ENCODE measurements at regions not wholly inside any gene's neighbourhood (a gene's known extent, or its start where the extent isn't known, plus 50 kb on each side); places are given as distances from the start of the nearest gene placed in this dataset.

- no peak overlapping the region for H3K27ac ChIP-seq (ENCODE audit: low read depth, low read length)
- no peaks in the 10 kb centered on the region for H3K27me3 ChIP-seq (ENCODE audit: insufficient read depth, low read length)
- H3K4me1 ChIP-seq (ENCODE audit: control insufficient read depth, insufficient read depth, low read length, unreplicated experiment): peaks cover 6% of the 10 kb centered on the region
- no peaks in the 10 kb centered on the region; the same call in 1 of the 2 replicates for H3K36me3 ChIP-seq (ENCODE audit: insufficient read depth, low read length)
- H2AFZ ChIP-seq (ENCODE audit: low read length, unreplicated experiment): peak overlapping the region; percentile 89
- H3K79me2 ChIP-seq (ENCODE audit: control insufficient read depth, insufficient read depth, low read length, unreplicated experiment): no peaks in the 10 kb centered on the region
- H3K4me3 ChIP-seq (ENCODE audit: low read depth, low read length): peak overlapping the region; percentile 78
These were observed 270.5 kb upstream of the SORL1-AS1 start for GRCh38 chr11:121723246-121723741.

- Histone ChIP-seq H3K27me3 (ENCODE audit: insufficient read depth, low read length) (no peaks in the 10 kb centered on the region), H3K27ac (ENCODE audit: low read depth, low read length) (no peak overlapping the region), H2AFZ (ENCODE audit: low read length, unreplicated experiment) (peak overlapping the region; percentile 89), H3K4me3 (ENCODE audit: low read depth, low read length) (peak overlapping the region; percentile 78), H3K79me2 (ENCODE audit: control insufficient read depth, insufficient read depth, low read length, unreplicated experiment) (no peaks in the 10 kb centered on the region), H3K36me3 (ENCODE audit: insufficient read depth, low read length) (no peaks in the 10 kb centered on the region; the same call in 1 of the 2 replicates), H3K4me1 (ENCODE audit: control insufficient read depth, insufficient read depth, low read length, unreplicated experiment) (peaks cover 6% of the 10 kb centered on the region)
These were observed 269.9 kb upstream of the SORL1-AS1 start for GRCh38 chr11:121722431-121723245.

DNA sequence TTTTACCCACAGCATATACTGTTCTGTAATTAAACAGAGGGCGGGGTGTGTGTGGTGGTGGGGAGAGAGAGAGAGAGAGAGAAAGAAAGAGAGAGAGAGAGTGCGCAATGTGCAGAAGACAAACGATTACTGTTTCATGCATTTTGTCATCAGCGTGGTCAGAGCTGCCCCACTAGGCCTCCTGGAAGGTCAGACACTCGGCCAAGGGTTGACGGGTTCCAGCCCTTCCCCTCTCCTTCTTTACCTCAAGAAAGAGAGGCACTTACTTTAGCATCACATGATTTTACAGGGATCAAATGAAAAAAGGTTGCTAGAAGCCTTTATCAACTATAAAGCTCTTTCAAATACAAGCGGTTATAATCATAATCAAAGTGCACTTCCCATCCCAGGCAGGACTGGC, 269.2 kb upstream of the SORL1-AS1 start:
- peak overlapping the region; percentile 78 for H3K4me3 ChIP-seq (ENCODE audit: low read depth, low read length)
- peaks cover 6% of the 10 kb centered on the region for H3K4me1 ChIP-seq (ENCODE audit: control insufficient read depth, insufficient read depth, low read length, unreplicated experiment)
- no peaks in the 10 kb centered on the region for H3K79me2 ChIP-seq (ENCODE audit: control insufficient read depth, insufficient read depth, low read length, unreplicated experiment)
- H2AFZ ChIP-seq (ENCODE audit: low read length, unreplicated experiment): peak overlapping the region; percentile 89
- H3K27ac ChIP-seq (ENCODE audit: low read depth, low read length): no peak overlapping the region
- no peaks in the 10 kb centered on the region for H3K27me3 ChIP-seq (ENCODE audit: insufficient read depth, low read length)
- no peaks in the 10 kb centered on the region; the same call in 1 of the 2 replicates for H3K36me3 ChIP-seq (ENCODE audit: insufficient read depth, low read length)

DNA sequence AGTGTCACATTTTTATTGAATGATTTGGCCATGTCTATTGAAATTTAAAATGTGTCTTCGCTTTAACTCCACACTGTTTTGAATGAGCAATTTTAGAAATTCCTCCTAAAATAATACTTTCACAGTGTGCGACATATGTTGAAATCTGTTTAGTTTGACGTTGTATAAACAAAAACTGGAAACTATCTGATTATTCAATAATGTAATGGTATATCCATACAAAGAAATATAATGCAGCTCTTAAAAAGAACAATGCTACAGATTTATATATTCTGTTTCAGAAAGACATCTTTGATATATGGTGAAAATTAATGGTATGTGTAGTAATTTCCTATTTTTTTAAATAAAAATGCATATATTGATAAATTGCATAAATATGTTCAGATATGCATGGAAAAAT, 268.7 kb upstream of the SORL1-AS1 start:
- Histone ChIP-seq H3K36me3 (ENCODE audit: insufficient read depth, low read length) (no peaks in the 10 kb centered on the region; the same call in 1 of the 2 replicates), H3K4me1 (ENCODE audit: control insufficient read depth, insufficient read depth, low read length, unreplicated experiment) (peaks cover 6% of the 10 kb centered on the region), H3K27me3 (ENCODE audit: insufficient read depth, low read length) (no peaks in the 10 kb centered on the region), H3K4me3 (ENCODE audit: low read depth, low read length) (no peak overlapping the region), H3K27ac (ENCODE audit: low read depth, low read length) (no peak overlapping the region), H2AFZ (ENCODE audit: low read length, unreplicated experiment) (no peak overlapping the region), H3K79me2 (ENCODE audit: control insufficient read depth, insufficient read depth, low read length, unreplicated experiment) (no peaks in the 10 kb centered on the region)

DNA sequence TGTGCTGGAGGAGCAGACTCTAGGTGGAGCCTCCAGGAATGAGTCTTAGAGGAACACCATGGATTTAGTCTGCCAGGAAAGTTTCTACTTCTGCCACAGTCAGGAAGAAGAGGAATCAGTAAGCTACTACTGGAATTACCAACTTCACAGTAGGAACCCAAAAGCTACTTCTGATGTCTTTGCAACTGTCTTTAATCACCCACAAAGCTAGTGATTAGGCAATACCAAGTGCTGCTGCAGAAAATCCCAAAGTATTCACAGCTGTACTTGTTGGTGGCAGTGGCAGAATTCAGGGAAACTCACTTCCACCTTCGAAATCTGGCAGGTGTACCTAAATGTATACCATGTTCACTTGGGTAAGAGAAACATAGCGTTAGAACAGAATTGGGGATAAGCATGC, 264.5 kb upstream of the SORL1-AS1 start:
- Histone ChIP-seq H3K27ac (ENCODE audit: low read depth, low read length) (no peak overlapping the region), H3K79me2 (ENCODE audit: control insufficient read depth, insufficient read depth, low read length, unreplicated experiment) (no peaks in the 10 kb centered on the region), H3K36me3 (ENCODE audit: insufficient read depth, low read length) (no peaks in the 10 kb centered on the region; the same call in 1 of the 2 replicates), H3K27me3 (ENCODE audit: insufficient read depth, low read length) (no peaks in the 10 kb centered on the region), H3K4me3 (ENCODE audit: low read depth, low read length) (no peak overlapping the region), H2AFZ (ENCODE audit: low read length, unreplicated experiment) (no peak overlapping the region), H3K4me1 (ENCODE audit: control insufficient read depth, insufficient read depth, low read length, unreplicated experiment) (peaks cover 5% of the 10 kb centered on the region)

DNA sequence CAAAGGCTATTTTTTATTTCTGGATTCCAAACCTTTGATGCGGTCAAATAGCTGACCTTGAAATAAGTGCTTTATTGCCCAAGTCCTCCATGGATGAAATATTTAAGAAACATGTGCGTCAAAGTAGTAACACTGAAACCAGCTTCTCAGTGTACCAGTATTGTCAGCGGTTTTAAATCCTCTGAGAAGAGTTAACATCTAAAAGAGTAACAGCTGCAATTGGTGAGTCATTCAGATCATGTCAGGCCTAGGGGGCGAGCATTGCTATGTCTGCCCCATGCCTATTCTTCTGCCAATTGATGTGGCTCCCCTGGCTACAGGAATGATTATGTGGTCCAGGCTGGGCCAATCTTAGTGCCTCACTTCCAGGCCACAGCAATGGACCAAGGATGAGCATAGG, 263.3 kb upstream of the SORL1-AS1 start:
- Histone ChIP-seq H3K27me3 (ENCODE audit: insufficient read depth, low read length) (no peaks in the 10 kb centered on the region), H3K4me1 (ENCODE audit: control insufficient read depth, insufficient read depth, low read length, unreplicated experiment) (no peaks in the 10 kb centered on the region), H3K4me3 (ENCODE audit: low read depth, low read length) (no peak overlapping the region), H2AFZ (ENCODE audit: low read length, unreplicated experiment) (no peak overlapping the region), H3K79me2 (ENCODE audit: control insufficient read depth, insufficient read depth, low read length, unreplicated experiment) (no peaks in the 10 kb centered on the region), H3K36me3 (ENCODE audit: insufficient read depth, low read length) (no peaks in the 10 kb centered on the region), H3K27ac (ENCODE audit: low read depth, low read length) (no peak overlapping the region)

DNA sequence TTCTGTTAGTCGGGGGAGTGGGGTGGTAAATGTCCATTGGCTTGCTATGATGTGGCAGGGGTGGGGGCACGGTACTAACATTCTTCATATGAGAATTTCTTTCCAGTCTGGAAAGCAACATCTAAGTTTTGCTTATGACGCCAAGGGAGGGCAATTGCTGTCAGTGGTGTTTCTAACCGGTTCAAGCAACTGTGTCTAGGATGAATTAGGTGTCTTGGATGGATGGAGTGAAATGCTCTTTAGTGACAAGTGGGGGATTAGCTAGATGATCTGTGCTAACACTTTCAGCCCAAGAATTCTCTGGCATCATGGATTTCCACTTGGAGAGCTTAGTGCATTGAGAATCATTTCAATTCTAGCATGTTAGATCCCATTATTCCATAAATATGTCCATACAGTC, 262.6 kb upstream of the SORL1-AS1 start:
- H3K4me1 ChIP-seq (ENCODE audit: control insufficient read depth, insufficient read depth, low read length, unreplicated experiment): no peaks in the 10 kb centered on the region

GRCh38 chr11:121714351-121714750, 261.6 kb upstream of the SORL1-AS1 start:
- Histone ChIP-seq H2AFZ (ENCODE audit: low read length, unreplicated experiment) (no peak overlapping the region), H3K4me3 (ENCODE audit: low read depth, low read length) (no peak overlapping the region), H3K27ac (ENCODE audit: low read depth, low read length) (no peak overlapping the region), H3K27me3 (ENCODE audit: insufficient read depth, low read length) (no peaks in the 10 kb centered on the region), H3K4me1 (ENCODE audit: control insufficient read depth, insufficient read depth, low read length, unreplicated experiment) (no peaks in the 10 kb centered on the region), H3K79me2 (ENCODE audit: control insufficient read depth, insufficient read depth, low read length, unreplicated experiment) (no peaks in the 10 kb centered on the region), H3K36me3 (ENCODE audit: insufficient read depth, low read length) (no peaks in the 10 kb centered on the region)

More for the DNA sequence above, 262.6 kb upstream of the SORL1-AS1 start:
- no peak overlapping the region for H2AFZ ChIP-seq (ENCODE audit: low read length, unreplicated experiment)
- H3K4me3 ChIP-seq (ENCODE audit: low read depth, low read length): no peak overlapping the region
- no peaks in the 10 kb centered on the region for H3K36me3 ChIP-seq (ENCODE audit: insufficient read depth, low read length)
- no peaks in the 10 kb centered on the region for H3K79me2 ChIP-seq (ENCODE audit: control insufficient read depth, insufficient read depth, low read length, unreplicated experiment)
- H3K27ac ChIP-seq (ENCODE audit: low read depth, low read length): no peak overlapping the region
- no peaks in the 10 kb centered on the region for H3K27me3 ChIP-seq (ENCODE audit: insufficient read depth, low read length)

- H3K36me3 ChIP-seq (ENCODE audit: insufficient read depth, low read length): no peaks in the 10 kb centered on the region
- H2AFZ ChIP-seq (ENCODE audit: low read length, unreplicated experiment): no peak overlapping the region
- no peak overlapping the region for H3K27ac ChIP-seq (ENCODE audit: low read depth, low read length)
- H3K79me2 ChIP-seq (ENCODE audit: control insufficient read depth, insufficient read depth, low read length, unreplicated experiment): no peaks in the 10 kb centered on the region
- H3K4me3 ChIP-seq (ENCODE audit: low read depth, low read length): no peak overlapping the region
- H3K4me1 ChIP-seq (ENCODE audit: control insufficient read depth, insufficient read depth, low read length, unreplicated experiment): no peaks in the 10 kb centered on the region
- no peaks in the 10 kb centered on the region for H3K27me3 ChIP-seq (ENCODE audit: insufficient read depth, low read length)
These were observed 259.2 kb upstream of the SORL1-AS1 start for GRCh38 chr11:121711939-121712338.

DNA sequence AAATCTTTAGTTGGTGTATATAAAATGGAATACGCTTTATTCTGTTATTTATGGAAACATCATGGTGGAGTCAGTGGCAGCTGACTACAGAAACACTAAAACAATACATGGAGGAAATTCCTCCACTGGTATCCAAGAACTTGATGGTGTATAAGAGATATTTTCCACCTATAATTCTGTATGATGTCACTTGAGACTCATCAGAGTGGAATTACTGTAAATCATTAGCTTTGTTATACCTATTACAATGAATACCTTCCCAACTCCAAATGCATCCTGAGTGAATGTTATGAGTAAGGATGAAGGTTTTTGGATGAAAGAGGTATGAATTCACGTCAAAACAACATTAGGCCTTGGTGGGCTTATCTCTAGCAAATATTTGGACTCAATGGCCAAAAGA, 258.5 kb upstream of the SORL1-AS1 start:
- no peaks in the 10 kb centered on the region for H3K36me3 ChIP-seq (ENCODE audit: insufficient read depth, low read length)
- no peaks in the 10 kb centered on the region for H3K79me2 ChIP-seq (ENCODE audit: control insufficient read depth, insufficient read depth, low read length, unreplicated experiment)
- no peak overlapping the region for H2AFZ ChIP-seq (ENCODE audit: low read length, unreplicated experiment)
- no peaks in the 10 kb centered on the region for H3K4me1 ChIP-seq (ENCODE audit: control insufficient read depth, insufficient read depth, low read length, unreplicated experiment)
- H3K4me3 ChIP-seq (ENCODE audit: low read depth, low read length): no peak overlapping the region
- no peak overlapping the region for H3K27ac ChIP-seq (ENCODE audit: low read depth, low read length)
- H3K27me3 ChIP-seq (ENCODE audit: insufficient read depth, low read length): no peaks in the 10 kb centered on the region

DNA sequence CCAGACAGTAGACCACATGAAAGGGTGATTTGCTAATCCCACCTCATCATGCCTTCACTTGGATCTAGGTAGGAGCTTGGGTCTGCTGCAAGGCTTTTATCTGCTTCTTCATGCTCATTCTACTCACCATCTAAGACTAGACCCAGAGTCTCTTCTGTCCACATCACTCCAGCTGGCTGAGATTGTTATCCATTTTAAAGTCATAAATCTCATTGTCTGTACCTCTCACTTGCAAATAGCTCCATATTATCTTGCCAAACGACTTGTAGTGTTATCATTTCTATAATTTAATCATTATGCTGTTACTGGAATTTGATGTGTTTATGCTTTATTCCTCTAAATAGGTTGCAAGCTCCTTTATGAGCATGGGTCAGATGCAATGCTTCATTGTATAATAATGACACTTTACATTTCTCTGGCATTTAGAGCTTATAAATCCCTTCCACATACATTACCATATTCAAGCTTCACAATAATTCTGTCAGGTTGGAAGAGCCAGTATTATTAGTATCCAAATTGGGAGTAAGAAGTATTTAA, 254.2 kb upstream of the SORL1-AS1 start:
- Histone ChIP-seq H3K36me3 (ENCODE audit: insufficient read depth, low read length) (no peaks in the 10 kb centered on the region), H3K27ac (ENCODE audit: low read depth, low read length) (no peak overlapping the region), H3K4me3 (ENCODE audit: low read depth, low read length) (no peak overlapping the region), H2AFZ (ENCODE audit: low read length, unreplicated experiment) (no peak overlapping the region), H3K79me2 (ENCODE audit: control insufficient read depth, insufficient read depth, low read length, unreplicated experiment) (no peaks in the 10 kb centered on the region), H3K4me1 (ENCODE audit: control insufficient read depth, insufficient read depth, low read length, unreplicated experiment) (no peaks in the 10 kb centered on the region), H3K27me3 (ENCODE audit: insufficient read depth, low read length) (peaks cover 11% of the 10 kb centered on the region)

Data from ACC112 (cell line).